HG03378 (cell line): ENCODE measurements at regions not wholly inside any gene's neighbourhood (a gene's known extent, or its start where the extent isn't known, plus 50 kb on each side); places are given as distances from the start of the nearest gene placed in this dataset.
"Not testable (repeated sequence)": the region's sequence is repeated elsewhere in the genome, so short reads cannot be mapped to it uniquely, and the experiment has no call there.

Experiments
- ATAC-seq: cut with Tn5 transposase; IDR thresholded peaks from one replicate; pipeline ENCODE4 v1.9.1; 2021; ENCODE audit warnings: mild to moderate bottlenecking, moderate library complexity; ENCODE audit not compliant: unreplicated experiment

- ATAC-seq, result no peak
Measured at GRCh38 chr3:194877291-194878119, 191.8 kb downstream of the FAM43A start.

- ATAC-seq, result no peak
Measured at GRCh38 chr3:194879126-194879877, 193.6 kb downstream of the FAM43A start.

GRCh38 chr3:194879991-194880939 lies 194.6 kb downstream of the FAM43A start:
- ATAC-seq, result no peak

- ATAC-seq, result no peak
Measured at GRCh38 chr3:194880940-194881925, 195.6 kb downstream of the FAM43A start.

DNA sequence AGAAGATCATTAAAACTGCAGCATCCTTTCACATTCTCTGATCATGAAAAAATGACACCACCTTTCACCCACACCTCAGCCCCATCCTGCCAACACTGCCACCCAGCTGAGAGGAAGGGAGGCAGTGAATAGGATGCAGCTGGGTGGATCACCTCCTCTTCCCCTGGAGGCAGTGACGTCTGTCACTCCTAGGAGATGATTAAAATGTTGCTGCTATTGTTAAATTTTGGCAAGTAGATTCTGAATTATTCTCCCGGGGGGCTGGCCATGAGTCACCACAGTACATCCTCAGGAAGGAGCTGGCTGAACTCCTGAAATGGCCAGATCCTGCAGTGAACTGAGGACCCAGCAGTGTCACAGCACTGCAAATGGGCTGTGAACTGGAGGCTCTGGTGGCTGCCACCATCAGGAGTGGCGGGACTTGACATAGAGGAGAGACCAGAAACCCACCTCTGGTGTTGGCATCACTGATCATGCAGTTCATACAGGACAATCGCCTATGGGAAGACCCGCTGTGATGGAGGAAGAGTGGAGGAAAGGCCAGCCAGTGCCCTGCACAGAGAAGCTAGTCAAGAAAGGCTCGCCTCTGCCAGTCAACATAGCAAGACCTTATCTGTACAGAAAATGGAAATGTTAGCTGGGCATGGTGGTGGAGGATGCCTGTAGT lies 199.1 kb downstream of the FAM43A start:
- no peak for ATAC-seq

- no peak for ATAC-seq
Measured at GRCh38 chr3:194885766-194886165, 200.1 kb downstream of the FAM43A start.

- ATAC-seq, result no peak
Measured at GRCh38 chr3:194886836-194887235, 201.2 kb downstream of the FAM43A start.

- ATAC-seq, result not testable (repeated sequence)
Measured at GRCh38 chr3:194888062-194888461, 202.4 kb downstream of the FAM43A start.

DNA sequence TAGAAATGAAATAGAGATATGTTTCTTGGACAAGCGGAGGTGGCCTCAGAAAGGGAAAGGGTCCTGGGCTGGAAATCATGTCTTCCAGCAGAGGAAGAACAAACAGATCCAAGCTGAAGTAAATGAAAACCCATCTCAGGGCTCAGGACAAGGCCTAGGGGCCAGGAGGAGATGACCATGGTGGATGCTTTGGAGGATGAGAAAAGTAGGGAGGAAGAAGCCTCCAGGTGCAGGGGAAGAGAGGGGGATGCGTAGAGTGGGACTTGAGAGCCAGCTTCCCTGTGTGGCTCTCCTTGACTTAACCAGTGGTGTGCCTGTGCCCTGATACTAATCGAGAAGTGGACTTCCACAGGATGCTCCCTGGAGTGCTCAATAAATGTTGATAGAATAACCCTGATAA lies 203.2 kb downstream of the FAM43A start:
- ATAC-seq, result no peak

- no peak for ATAC-seq
Measured at GRCh38 chr3:194890091-194890490, 204.4 kb downstream of the FAM43A start.

DNA sequence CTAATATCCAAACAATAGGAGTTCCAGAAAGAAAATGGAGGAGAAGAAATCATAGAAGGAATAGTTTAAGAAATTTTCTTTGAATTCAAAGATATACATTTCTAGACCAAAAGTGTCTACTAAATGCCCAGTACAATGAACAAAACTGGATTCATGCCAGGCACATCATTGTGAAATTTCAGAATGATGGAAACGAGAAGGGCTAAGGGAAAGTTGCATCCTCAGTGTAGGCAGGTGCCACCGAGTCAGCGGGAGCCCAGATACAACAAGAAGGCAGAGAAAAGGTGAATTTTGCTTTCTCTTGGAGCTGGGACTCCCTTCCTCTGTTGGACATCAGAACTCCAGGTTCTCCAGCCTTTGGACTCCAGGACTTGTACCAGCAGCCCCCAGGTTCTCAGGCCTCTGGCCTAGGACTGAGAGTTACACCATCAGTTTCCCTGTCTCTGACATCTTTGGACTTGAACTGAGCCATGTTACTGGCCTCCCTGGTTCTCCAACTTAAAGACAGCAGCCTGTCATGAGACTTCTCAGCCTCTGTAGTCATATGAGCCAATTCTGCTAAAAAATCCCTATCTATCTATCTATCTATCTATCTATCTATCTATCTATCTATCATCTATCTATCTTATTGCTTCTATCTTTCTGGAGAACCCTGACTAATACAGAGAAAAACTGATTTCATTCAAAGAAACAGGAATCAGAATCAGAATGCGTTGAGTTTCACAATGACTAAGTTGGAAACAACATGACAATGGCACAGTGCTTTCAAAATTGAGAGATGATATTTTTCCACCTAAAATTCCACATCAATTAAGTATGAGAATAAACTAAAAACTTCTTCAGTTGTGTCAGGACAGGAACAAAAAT lies 207.7 kb downstream of the FAM43A start:
- ATAC-seq, result peak; percentile 49

DNA sequence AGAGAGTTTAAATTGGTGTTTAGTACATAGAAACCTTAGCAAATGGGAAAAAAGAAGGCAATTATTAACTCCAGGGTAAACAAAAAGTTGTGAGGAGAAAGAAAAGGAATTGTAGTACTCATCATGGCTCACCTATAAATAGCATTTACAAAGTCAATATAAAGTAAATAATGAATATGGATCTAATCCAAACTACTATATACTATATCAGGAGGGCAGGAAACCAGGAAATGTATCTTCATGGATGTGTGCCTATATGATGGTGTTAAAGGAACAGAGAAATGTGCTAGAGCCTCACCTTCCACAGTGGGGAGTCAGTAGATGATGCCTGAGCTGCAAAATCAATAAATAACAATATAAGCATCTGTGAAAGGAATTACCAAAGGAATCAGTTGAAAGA lies 208.9 kb downstream of the FAM43A start:
- ATAC-seq, result no peak

DNA sequence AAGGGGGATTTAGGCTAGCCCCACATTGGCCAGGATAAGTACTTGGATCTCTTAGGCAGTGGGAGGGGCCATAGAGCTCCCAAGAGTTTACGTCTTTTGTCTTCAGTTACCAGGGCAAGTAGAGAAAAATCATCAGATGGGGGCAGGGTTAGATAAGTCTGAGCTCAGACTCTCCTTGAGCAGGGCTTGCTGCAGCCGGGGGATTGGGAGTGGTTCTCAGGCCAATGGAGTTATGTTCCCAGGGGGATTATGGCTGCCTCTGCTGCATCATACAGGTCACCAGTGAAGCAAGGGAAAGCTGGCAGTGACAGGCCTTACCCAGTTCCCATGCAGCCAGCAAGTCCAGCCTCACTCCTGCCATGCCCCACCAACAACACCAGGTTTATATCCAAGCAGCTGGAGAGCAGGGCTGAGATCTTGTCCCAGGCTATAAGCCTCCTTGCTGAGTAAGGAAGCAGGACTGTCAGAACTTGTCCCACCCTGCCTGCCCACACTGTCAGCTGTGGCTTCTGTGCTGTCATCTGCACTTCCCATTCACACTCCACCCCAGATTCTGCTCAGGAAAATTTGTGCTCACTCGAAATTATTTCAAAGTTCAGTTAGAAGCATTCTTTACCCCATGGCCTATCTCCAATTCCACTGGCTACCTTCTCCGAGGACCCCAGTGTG lies 215.3 kb downstream of the FAM43A start:
- ATAC-seq, result no peak

GRCh38 chr3:194903447-194903846 lies 217.8 kb downstream of the FAM43A start:
- not testable (repeated sequence) for ATAC-seq

GRCh38 chr3:194904999-194905398 lies 219.3 kb downstream of the FAM43A start:
- not testable (repeated sequence) for ATAC-seq

DNA sequence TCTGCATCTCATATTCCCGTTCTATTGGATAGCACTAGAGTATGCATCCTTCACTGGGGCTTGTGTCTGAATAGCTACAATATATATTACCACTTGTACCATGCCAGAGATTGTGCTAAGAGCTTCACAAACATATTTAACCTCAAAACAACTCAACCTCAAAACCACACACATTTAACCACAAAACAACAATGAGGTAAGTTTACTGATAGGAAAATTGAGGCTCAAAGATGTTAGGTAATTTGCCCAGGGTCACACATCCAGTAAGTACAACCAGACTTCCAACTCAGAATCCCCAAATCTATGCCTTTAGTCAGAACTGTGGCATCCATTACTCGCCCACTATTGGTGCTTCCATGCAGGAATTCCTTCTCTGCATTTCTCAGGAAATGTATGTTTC lies 220.0 kb downstream of the FAM43A start:
- ATAC-seq, result no peak

DNA sequence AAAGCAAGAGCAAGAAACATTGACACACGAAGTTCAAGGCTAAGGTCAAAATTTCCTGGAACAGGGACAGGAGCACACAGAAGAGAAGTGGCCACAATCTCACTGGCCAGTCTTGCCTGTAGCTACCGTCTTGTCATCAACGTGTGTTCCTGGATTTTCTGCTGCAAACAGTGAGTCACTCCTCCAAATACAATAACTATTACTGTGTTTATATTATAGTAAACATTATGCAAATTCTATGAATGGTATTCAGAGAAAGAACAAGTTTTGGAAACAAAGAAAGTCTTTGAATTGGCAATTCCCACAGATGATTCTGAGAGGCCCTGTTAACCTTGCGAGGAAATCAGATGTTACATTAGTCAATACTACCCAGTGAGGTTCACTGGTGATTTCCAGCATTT lies 220.5 kb downstream of the FAM43A start:
- ATAC-seq, result no peak
